DMS53 (cell line): ENCODE measurements at regions not wholly inside any gene's neighbourhood (a gene's known extent, or its start where the extent isn't known, plus 50 kb on each side); places are given as distances from the start of the nearest gene placed in this dataset.

Source experiments
- DNase-seq: peaks from one replicate; lab custom pipeline; 2025; lab: John Stamatoyannopoulos, UW

GRCh38 chr6:168722397-168722796 lies 281.4 kb downstream of the SMOC2 start:
- DNase-seq, result no peak

GRCh38 chr6:168721571-168721970 lies 280.6 kb downstream of the SMOC2 start:
- no peak for DNase-seq

GRCh38 chr6:168719901-168720300 lies 278.9 kb downstream of the SMOC2 start:
- DNase-seq, result no peak

- no peak for DNase-seq
These were observed 278.0 kb downstream of the SMOC2 start for GRCh38 chr6:168718821-168719475.
